SU-DHL-6 (cell line): ENCODE measurements at regions not wholly inside any gene's neighbourhood (a gene's known extent, or its start where the extent isn't known, plus 50 kb on each side); places are given as distances from the start of the nearest gene placed in this dataset.

Experiments
- H2AFZ ChIP-seq: fragments of 200-600 bp; sonication (generic); 2 replicates; pipeline ENCODE4 v1.6.1; 2014; ENCODE audit warnings: low read depth, mild to moderate bottlenecking, moderate library complexity, mixed read lengths, antibody characterized with exemption, low read length; ENCODE audit not compliant: severe bottlenecking
- H3F3A ChIP-seq: fragments of 200-600 bp; shearing (Covaris generic); 2 replicates; pipeline ENCODE4 v1.6.0; 2016; ENCODE audit warnings: antibody characterized with exemption, mild to moderate bottlenecking; ENCODE audit not compliant: insufficient read depth
- H3K27ac ChIP-seq: fragments of 200-600 bp; sonication (generic); 2 replicates; pipeline ENCODE4 v1.5.1; 2016; ENCODE audit warnings: low read depth, mild to moderate bottlenecking, low read length, moderate library complexity, mixed read lengths
- H3K27me3 ChIP-seq: fragments of 200-600 bp; sonication (generic), shearing (Covaris generic); 2 replicates; pipeline ENCODE4 v1.6.0; 2014; ENCODE audit warnings: mild to moderate bottlenecking, low read length
- H3K36me3 ChIP-seq: fragments of 200-600 bp; sonication (generic); 2 replicates; pipeline ENCODE4 v1.6.1; 2014; ENCODE audit warnings: mild to moderate bottlenecking, low read length, mixed read lengths
- H3K4me2 ChIP-seq: fragments of 300-600, 200-600 bp; shearing (Covaris generic), sonication (generic); 2 replicates; pipeline ENCODE4 v1.6.0; 2014; ENCODE audit warnings: low read length, low read depth, mild to moderate bottlenecking; ENCODE audit not compliant: poor library complexity, severe bottlenecking
- H3K4me3 ChIP-seq: fragments of 200-600 bp; sonication (generic); 2 replicates; pipeline ENCODE4 v1.5.1; 2014; ENCODE audit warnings: antibody characterized with exemption, low read length, mild to moderate bottlenecking, mixed read lengths; ENCODE audit not compliant: insufficient read depth, poor library complexity, severe bottlenecking
- H3K79me2 ChIP-seq: fragments of 200-600 bp; sonication (generic); 2 replicates; pipeline ENCODE4 v1.6.1; 2014; ENCODE audit warnings: mild to moderate bottlenecking, low read length, moderate library complexity; ENCODE audit not compliant: insufficient read depth
- H3K9ac ChIP-seq: fragments of 200-600 bp; sonication (generic); 2 replicates; pipeline ENCODE4 v1.7.0; 2014; ENCODE audit warnings: mild to moderate bottlenecking, low read length
- H3K9me2 ChIP-seq: fragments of 200-600 bp; sonication (generic); replicated peaks from 2 replicates; pipeline ENCODE4 v1.6.1; 2014; ENCODE audit warnings: low read length; ENCODE audit not compliant: insufficient read depth
- H3K9me3 ChIP-seq: fragments of 200-600 bp; sonication (generic); 2 replicates; pipeline ENCODE4 v1.6.1; 2014; ENCODE audit warnings: low read length, mixed read lengths; ENCODE audit not compliant: insufficient read depth
- H4K20me1 ChIP-seq: fragments of 200-600 bp; sonication (generic); 2 replicates; pipeline ENCODE4 v1.6.1; 2014; ENCODE audit warnings: low read depth, mild to moderate bottlenecking, antibody characterized with exemption, low read length, moderate library complexity, mixed read lengths
- CTCF ChIP-seq: fragments of 200-600 bp; sonication (generic); IDR thresholded peaks from one replicate; pipeline ENCODE4 v1.5.1; 2017; ENCODE audit warnings: antibody characterized with exemption, mild to moderate bottlenecking, low read length, moderate library complexity; ENCODE audit not compliant: insufficient read depth, poor library complexity, severe bottlenecking
- EZH2phosphoT487 ChIP-seq: fragments of 200-600 bp; sonication (generic), shearing (Covaris generic); conservative IDR thresholded peaks from 2 replicates; pipeline ENCODE4 v1.6.1; 2018; ENCODE audit warnings: mild to moderate bottlenecking, antibody characterized with exemption, low read length, moderate library complexity, mixed read lengths

- Histone ChIP-seq H4K20me1 (no peaks in the 10 kb centered on the region), H3K27me3 (no peaks in the 10 kb centered on the region), H3K36me3 (no peaks in the 10 kb centered on the region), H3K9me2 (no peaks in the 10 kb centered on the region), H3K4me2 (no peak overlapping the region), H3K9me3 (no peaks in the 10 kb centered on the region), H2AFZ (no peak overlapping the region), H3K79me2 (no peaks in the 10 kb centered on the region), H3F3A (no peaks in the 10 kb centered on the region), H3K9ac (no peak overlapping the region), H3K27ac (no peak overlapping the region), H3K4me3 (no peak overlapping the region)
- TF ChIP-seq CTCF (no peak), EZH2phosphoT487 (no peak)
These were observed 188.4 kb upstream of the NAV3 start for GRCh38 chr12:77642246-77642645.

GRCh38 chr12:77640356-77640755, 190.3 kb upstream of the NAV3 start:
- Histone ChIP-seq H3K79me2 (no peaks in the 10 kb centered on the region), H3F3A (no peaks in the 10 kb centered on the region), H3K27ac (no peak overlapping the region), H3K4me3 (no peak overlapping the region), H2AFZ (no peak overlapping the region), H3K36me3 (no peaks in the 10 kb centered on the region), H3K4me2 (no peak overlapping the region), H3K9ac (no peak overlapping the region), H3K9me3 (no peaks in the 10 kb centered on the region), H4K20me1 (no peaks in the 10 kb centered on the region), H3K9me2 (no peaks in the 10 kb centered on the region), H3K27me3 (no peaks in the 10 kb centered on the region)
- TF ChIP-seq CTCF (no peak), EZH2phosphoT487 (no peak)

GRCh38 chr12:77630790-77631445, 199.8 kb upstream of the NAV3 start:
- Histone ChIP-seq H3K9me3 (no peaks in the 10 kb centered on the region), H4K20me1 (no peaks in the 10 kb centered on the region), H2AFZ (no peak overlapping the region), H3K9me2 (no peaks in the 10 kb centered on the region), H3K36me3 (no peaks in the 10 kb centered on the region), H3K4me2 (no peak overlapping the region), H3K27me3 (no peaks in the 10 kb centered on the region), H3K4me3 (no peak overlapping the region), H3K79me2 (no peaks in the 10 kb centered on the region), H3F3A (no peaks in the 10 kb centered on the region), H3K9ac (no peak overlapping the region), H3K27ac (no peak overlapping the region)
- no peak for TF ChIP-seq CTCF
- TF ChIP-seq EZH2phosphoT487: no peak
